ENCODE measurements at regions not wholly inside any gene's neighbourhood (a gene's known extent, or its start where the extent isn't known, plus 50 kb on each side); places are given as distances from the start of the nearest gene placed in this dataset.

GRCh38 chr2:203811491-203812221, 55.9 kb upstream of the CTLA4 start (continued):
- TF ChIP-seq NFKBIZ (CRISPR knock-in tag; IDR thresholded peaks at IDR 0.05) (no peak), ATF5 (CRISPR knock-in tag; IDR thresholded peaks at IDR 0.05; ENCODE audit: low read depth) (no peak), HDAC1 (CRISPR knock-in tag; IDR thresholded peaks at IDR 0.05) (peak; percentile 37; the same call in 1 of the 2 replicates), SUZ12 (IDR thresholded peaks at IDR 0.05; ENCODE audit: low read depth, low read length) (no peak), ZNF44 (CRISPR knock-in tag; IDR thresholded peaks at IDR 0.05) (no peak), ZBTB20 (CRISPR knock-in tag; IDR thresholded peaks at IDR 0.05; ENCODE audit: borderline replicate concordance, low read depth) (peak; percentile 44; the same call in 1 of the 2 replicates), POGZ (CRISPR knock-in tag; IDR thresholded peaks at IDR 0.05) (peak; percentile 63; the same call in 1 of the 2 replicates), ZNF724P (CRISPR knock-in tag; IDR thresholded peaks at IDR 0.05; ENCODE audit: borderline replicate concordance) (no peak), ZNF784 (CRISPR knock-in tag; IDR thresholded peaks at IDR 0.05; ENCODE audit: borderline replicate concordance) (no peak), DMAP1 (CRISPR knock-in tag; IDR thresholded peaks at IDR 0.05) (no peak), ZNF75D (CRISPR knock-in tag; IDR thresholded peaks at IDR 0.05; ENCODE audit: borderline replicate concordance) (no peak), JARID2 (CRISPR knock-in tag; IDR thresholded peaks at IDR 0.05; ENCODE audit: insufficient replicate concordance) (no peak), TFE3 (CRISPR knock-in tag; IDR thresholded peaks at IDR 0.05) (no peak), ZNF296 (CRISPR knock-in tag; conservative IDR thresholded peaks at IDR 0.05) (no peak), ZNF749 (CRISPR knock-in tag; IDR thresholded peaks at IDR 0.05; ENCODE audit: borderline replicate concordance) (no peak), GATAD2A (CRISPR knock-in tag; IDR thresholded peaks at IDR 0.05) (peak; percentile 73), ZNF678 (CRISPR knock-in tag; IDR thresholded peaks at IDR 0.05) (no peak), NFRKB (IDR thresholded peaks at IDR 0.05) (no peak), PHF21A (CRISPR knock-in tag; IDR thresholded peaks at IDR 0.05) (no peak), ZNF331 (CRISPR knock-in tag; IDR thresholded peaks at IDR 0.05) (no peak), RFXAP (CRISPR knock-in tag; IDR thresholded peaks at IDR 0.05; ENCODE audit: borderline replicate concordance) (no peak), ZNF484 (CRISPR knock-in tag; IDR thresholded peaks at IDR 0.05; ENCODE audit: borderline replicate concordance, low read depth) (no peak), ZNF839 (CRISPR knock-in tag; IDR thresholded peaks at IDR 0.05; ENCODE audit: borderline replicate concordance) (no peak), ZNF460 (CRISPR knock-in tag; IDR thresholded peaks at IDR 0.05; ENCODE audit: borderline replicate concordance) (no peak), HOXD1 (CRISPR knock-in tag; IDR thresholded peaks at IDR 0.05) (no peak), BHLHE40 (IDR thresholded peaks at IDR 0.05; ENCODE audit: low read length) (no peak), ZNF773 (CRISPR knock-in tag; IDR thresholded peaks at IDR 0.05; ENCODE audit: borderline replicate concordance) (no peak), NR2F1 (CRISPR knock-in tag; IDR thresholded peaks at IDR 0.05) (no peak), PCBP1 (IDR thresholded peaks at IDR 0.05; ENCODE audit: borderline replicate concordance, low read depth, low read length) (no peak), ERF (CRISPR knock-in tag; IDR thresholded peaks at IDR 0.05) (peak; percentile 54; the same call in 1 of the 2 replicates), ZNF234 (CRISPR knock-in tag; conservative IDR thresholded peaks at IDR 0.05) (no peak)

All from HepG2 (cell line).